GM12878 (cell line): ENCODE measurements at regions not wholly inside any gene's neighbourhood (a gene's known extent, or its start where the extent isn't known, plus 50 kb on each side); places are given as distances from the start of the nearest gene placed in this dataset.

Source experiments
- ATAC-seq: fragments of 200-7000 bp; cut with Tn5 transposase; 3 replicates; pipeline ENCODE4 v1.9.1; 2020; ENCODE audit warnings: mild to moderate bottlenecking, moderate library complexity
- BruUV-seq: library from RNA; stranded (reverse); fragments of 400-500 nt; replicated peaks from 2 replicates; lab custom pipeline; 2021; lab: Mats Ljungman, UMichigan
- CTCF ChIA-PET: fragments of 300-600 bp; sonication (Branson Sonifier 250); formaldehyde crosslinking; extraction: SDS; loops from one replicate; lab custom pipeline; 2021; ENCODE audit warnings: inconsistent platforms; lab: Yijun Ruan, JAX
- POLR2A ChIA-PET: fragments of 350-600 bp; formaldehyde crosslinking; extraction: SDS; loops from one replicate; lab custom pipeline; 2021; ENCODE audit warnings: inconsistent platforms; lab: Charles Lee
- RAD21 ChIA-PET: fragments of 300-600 bp; sonication (Branson Sonifier 250); formaldehyde crosslinking; loops from one replicate; lab custom pipeline; 2023; ENCODE audit warnings: antibody characterized with exemption; ENCODE audit not compliant: unreplicated experiment; lab: Charles Lee
- SMC1A ChIA-PET: fragments of 300-600 bp; sonication (Branson Sonifier 250); formaldehyde crosslinking; loops from one replicate; lab custom pipeline; 2023; ENCODE audit not compliant: unreplicated experiment, uncharacterized antibody; lab: Charles Lee
- DNase-seq: peaks from one replicate; pipeline ENCODE4 v3.0.0-alpha.2; 2011; ENCODE audit warnings: low read depth, low spot score
- FAIRE-seq: peaks from 3 replicates; lab custom pipeline; 2011; peaks lifted over from hg19 to GRCh38; lab: Jason Lieb, UNC
- H2AFZ ChIP-seq: 2 replicates; pipeline ENCODE4 v1.6.0; 2011; ENCODE audit warnings: low read depth, low read length, control low read depth; ENCODE audit not compliant: control insufficient read depth
- H3K27ac ChIP-seq: 2 replicates; pipeline ENCODE4 v1.5.1; 2011; ENCODE audit warnings: control low read depth; ENCODE audit not compliant: control insufficient read depth, insufficient read depth
- H3K27me3 ChIP-seq, 2 experiments: replicated peaks in 1 of 2; 2 replicates each; pipeline versions ENCODE4 v1.6.0 to v1.6.1; 2011; ENCODE audit warnings: low read length in 1 of 2; ENCODE audit not compliant: control insufficient read depth in 2 of 2, insufficient read depth in 2 of 2
- H3K36me3 ChIP-seq, 2 experiments: 2 replicates each; pipeline ENCODE4 v1.5.1; 2011; ENCODE audit warnings: low read length in 1 of 2; ENCODE audit not compliant: control insufficient read depth in 2 of 2, insufficient read depth in 2 of 2
- H3K4me1 ChIP-seq: 2 replicates; pipeline ENCODE4 v1.6.1; 2011; ENCODE audit warnings: mild to moderate bottlenecking, low read length, moderate library complexity, mixed read lengths; ENCODE audit not compliant: control insufficient read depth, insufficient read depth
- H3K4me2 ChIP-seq: 2 replicates; pipeline ENCODE4 v1.6.0; 2011; ENCODE audit warnings: control low read depth; ENCODE audit not compliant: control insufficient read depth, insufficient read depth
- H3K4me3 ChIP-seq: fragments of 200-600 bp; sonication (generic); 2 replicates; pipeline ENCODE4 v1.5.1; 2016
- H3K79me2 ChIP-seq: 2 replicates; pipeline ENCODE4 v1.6.0; 2011; ENCODE audit warnings: low read length; ENCODE audit not compliant: control insufficient read depth, insufficient read depth
- H3K9ac ChIP-seq: 2 replicates; pipeline ENCODE4 v1.8.0; 2011; ENCODE audit warnings: low read length, control low read depth, mixed read lengths; ENCODE audit not compliant: control insufficient read depth, insufficient read depth
- H3K9me3 ChIP-seq: replicated peaks from 3 replicates; pipeline ENCODE4 v1.5.1; 2011; ENCODE audit warnings: mild to moderate bottlenecking, low read length; ENCODE audit not compliant: control insufficient read depth, insufficient read depth
- H4K20me1 ChIP-seq: 2 replicates; pipeline ENCODE4 v1.6.0; 2011; ENCODE audit not compliant: control insufficient read depth, insufficient read depth
- BACH1 ChIP-seq: fragments of 450-650 bp; IDR thresholded peaks from 2 replicates; pipeline ENCODE4 v1.6.1; 2017; ENCODE audit warnings: mild to moderate bottlenecking, borderline replicate concordance
- BHLHE40 ChIP-seq, 2 experiments: fragments of 450-650 bp in 1 of 2; IDR thresholded peaks; 2 replicates each; pipeline ENCODE4 v1.6.1; 2011 to 2017; ENCODE audit warnings: low read depth in 2 of 2, borderline replicate concordance in 1 of 2, improper control_type of control experiment in 1 of 2, low read length in 1 of 2, mild to moderate bottlenecking in 1 of 2
- BMI1 ChIP-seq: fragments of 450-650 bp; IDR thresholded peaks from 2 replicates; pipeline ENCODE4 v1.6.1; 2016; ENCODE audit warnings: mild to moderate bottlenecking, moderate library complexity, borderline replicate concordance
- CUX1 ChIP-seq: IDR thresholded peaks from 2 replicates; pipeline ENCODE4 v1.6.1; 2012; ENCODE audit warnings: improper control_type of control experiment, low read depth, low read length; ENCODE audit not compliant: insufficient replicate concordance
- ETV6 ChIP-seq, 2 experiments: fragments of 450-650 bp in 1 of 2; IDR thresholded peaks in 1 of 2; conservative IDR thresholded peaks in 1 of 2; 2 replicates each; pipeline ENCODE4 v1.6.1; 2014; ENCODE audit warnings: antibody characterized with exemption in 1 of 2, borderline replicate concordance in 1 of 2, low read depth in 1 of 2, mild to moderate bottlenecking in 1 of 2, moderate library complexity in 1 of 2
- FOS ChIP-seq: IDR thresholded peaks from 3 replicates; pipeline ENCODE4 v1.6.1; 2011; ENCODE audit warnings: borderline replicate concordance; ENCODE audit not compliant: insufficient read length; ENCODE audit errors: extremely low read depth
- MXI1 ChIP-seq: fragments of 150-350 bp; IDR thresholded peaks from 2 replicates; pipeline ENCODE4 v1.6.1; 2011; ENCODE audit warnings: low read depth, mild to moderate bottlenecking, inconsistent platforms, low read length, improper control_type of control experiment
- MYC ChIP-seq: IDR thresholded peaks from 2 replicates; pipeline ENCODE4 v1.6.1; 2011; ENCODE audit warnings: mild to moderate bottlenecking, low read length, moderate library complexity, inconsistent platforms; ENCODE audit not compliant: insufficient read depth, insufficient replicate concordance, insufficient read length, severe bottlenecking
- NFIC ChIP-seq: IDR thresholded peaks from 2 replicates; pipeline ENCODE4 v1.6.1; 2012; ENCODE audit warnings: low read depth, mild to moderate bottlenecking, inconsistent platforms, low read length, moderate library complexity
- RBBP5 ChIP-seq: fragments of 200-600 bp; sonication (generic); conservative IDR thresholded peaks from 2 replicates; pipeline ENCODE4 v1.6.1; 2016
- RCOR1 ChIP-seq: conservative IDR thresholded peaks from 2 replicates; pipeline ENCODE4 v1.6.1; 2012; ENCODE audit warnings: low read depth, low read length, improper control_type of control experiment
- SREBF1 ChIP-seq: IDR thresholded peaks from 2 replicates; pipeline ENCODE4 v1.6.1; 2012; ENCODE audit warnings: mild to moderate bottlenecking, low read length
- TARDBP ChIP-seq: IDR thresholded peaks from 2 replicates; pipeline ENCODE4 v1.6.1; 2016; ENCODE audit warnings: borderline replicate concordance
- TBL1XR1 ChIP-seq: IDR thresholded peaks from 2 replicates; pipeline ENCODE4 v1.6.1; 2012; ENCODE audit warnings: low read depth, low read length, improper control_type of control experiment
- YBX1 ChIP-seq: fragments of 450-650 bp; IDR thresholded peaks from 2 replicates; pipeline ENCODE4 v1.6.1; 2016; ENCODE audit warnings: antibody characterized with exemption
- ZNF207 ChIP-seq: fragments of 450-650 bp; IDR thresholded peaks from 2 replicates; pipeline ENCODE4 v1.6.1; 2014; ENCODE audit warnings: antibody characterized with exemption, mild to moderate bottlenecking, borderline replicate concordance
- ZSCAN29 ChIP-seq: fragments of 450-650 bp; IDR thresholded peaks from 2 replicates; pipeline ENCODE4 v1.6.1; 2017; ENCODE audit warnings: mild to moderate bottlenecking, moderate library complexity
- ZZZ3 ChIP-seq: IDR thresholded peaks from 2 replicates; pipeline ENCODE4 v1.6.1; 2011; ENCODE audit warnings: low read depth; ENCODE audit not compliant: control insufficient read depth, insufficient read length
- in situ Hi-C: fragments of 300-500 bp; cut with MboI; formaldehyde crosslinking; loops from 9 replicates; pipeline ENCODE4 v1.14.3; 2018; ENCODE audit warnings: mixed read lengths
- intact Hi-C: fragments of 100-400 bp; cut with micrococcal nuclease; formaldehyde crosslinking; loops from one replicate; pipeline ENCODE4 v1.14.2; 2022; ENCODE audit not compliant: unreplicated experiment

- Histone ChIP-seq H3K27ac (no peak overlapping the region), H3K4me1 (no peaks in the 10 kb centered on the region), H3K4me3 (no peak overlapping the region), H4K20me1 (no peaks in the 10 kb centered on the region), H3K9me3 (no peaks in the 10 kb centered on the region; the same call in 2 of the 3 replicates), H3K36me3 (no peaks in the 10 kb centered on the region), H3K27me3 (no peaks in the 10 kb centered on the region), H3K79me2 (no peaks in the 10 kb centered on the region), H2AFZ (no peak overlapping the region), H3K4me2 (no peak overlapping the region), H3K9ac (no peak overlapping the region)
- no peak for FAIRE-seq
- DNase-seq, result no peak
- ChIA-PET RAD21 (no interaction called here), CTCF (no interaction called here), POLR2A (no interaction called here), SMC1A (interaction anchor here (1.0 kb wide), 1 partner anchor 127 kb away, joined by 3 read pairs; no protein-coding TSS in a partner anchor)
- TF ChIP-seq TARDBP, result no peak
- TF ChIP-seq MXI1, result no peak
- no peak for TF ChIP-seq MYC
- no peak for TF ChIP-seq BHLHE40 (IDR thresholded peaks at IDR 0.05; ENCODE audit: borderline replicate concordance in 1 of 2, low read depth in 2 of 2, low read length in 1 of 2)
- TF ChIP-seq FOS, result no peak
- no peak for TF ChIP-seq ZNF207
- no peak for TF ChIP-seq ETV6 (conservative IDR thresholded peaks at IDR 0.05 in 1 of 2, IDR thresholded peaks at IDR 0.05 in 1 of 2; ENCODE audit: borderline replicate concordance in 1 of 2, low read depth in 1 of 2)
- TF ChIP-seq YBX1, result no peak
- no peak for TF ChIP-seq RCOR1
- TF ChIP-seq CUX1, result no peak
- TF ChIP-seq BMI1, result no peak
- no peak for TF ChIP-seq NFIC
- no peak for TF ChIP-seq ZSCAN29
- no peak for TF ChIP-seq BACH1
- TF ChIP-seq SREBF1, result no peak
- no peak for TF ChIP-seq RBBP5
- TF ChIP-seq ZZZ3, result no peak
- TF ChIP-seq TBL1XR1, result no peak
- ATAC-seq, result no peak
- intact Hi-C loops, result no loop called here
- BruUV-seq, result no TSS peak
- in situ Hi-C loops, result no loop called here
Observed at GRCh38 chr5:97801461-97801860, 618.4 kb upstream of the RIOK2 start.
